Endothelial cell (in vitro differentiated cells): ENCODE measurements at regions not wholly inside any gene's neighbourhood (a gene's known extent, or its start where the extent isn't known, plus 50 kb on each side); places are given as distances from the start of the nearest gene placed in this dataset.
A peak's percentile ranks its signal among the peaks of the same experiment; 100 is the strongest.

Experiments
- DNase-seq: peaks from one replicate; pipeline ENCODE4 v3.0.0; 2021; ENCODE audit warnings: low spot score
- H3K27ac Mint-ChIP-seq: one replicate; pipeline ENCODE4 v1.8.0; 2021; ENCODE audit warnings: mixed read lengths, inconsistent platforms; ENCODE audit not compliant: unreplicated experiment
- H3K27me3 Mint-ChIP-seq: one replicate; pipeline ENCODE4 v1.8.0; 2021; ENCODE audit warnings: mild to moderate bottlenecking, moderate library complexity, mixed read lengths, inconsistent platforms; ENCODE audit not compliant: unreplicated experiment
- H3K36me3 Mint-ChIP-seq: one replicate; pipeline ENCODE4 v1.8.0; 2021; ENCODE audit warnings: mild to moderate bottlenecking, low read depth, mixed read lengths, inconsistent platforms; ENCODE audit not compliant: unreplicated experiment
- H3K4me1 Mint-ChIP-seq: one replicate; pipeline ENCODE4 v1.8.0; 2021; ENCODE audit warnings: mild to moderate bottlenecking, mixed read lengths, inconsistent platforms; ENCODE audit not compliant: unreplicated experiment
- H3K4me3 Mint-ChIP-seq: one replicate; pipeline ENCODE4 v1.8.0; 2021; ENCODE audit warnings: mild to moderate bottlenecking, mixed read lengths, inconsistent platforms; ENCODE audit not compliant: unreplicated experiment
- H3K9me3 Mint-ChIP-seq: one replicate; pipeline ENCODE4 v1.8.0; 2021; ENCODE audit warnings: mixed read lengths, inconsistent platforms; ENCODE audit not compliant: unreplicated experiment
- TF ChIP-seq, protein P1 (sequence below): fragments of 200-600 bp; sonication (generic); IDR thresholded peaks from one replicate; pipeline ENCODE4 v1.5.0; 2021; ENCODE audit warnings: antibody characterized with exemption; ENCODE audit not compliant: unreplicated experiment

- no peak for DNase-seq
- Mint-ChIP-seq H3K36me3 (peaks cover 12% of the 10 kb centered on the region), H3K4me1 (peaks cover 90% of the 10 kb centered on the region), H3K4me3 (peak overlapping the region; percentile 59), H3K27ac (peak overlapping the region; percentile 32), H3K9me3 (no peaks in the 10 kb centered on the region), H3K27me3 (peaks cover 10% of the 10 kb centered on the region)
- TF ChIP-seq, protein P1, sequence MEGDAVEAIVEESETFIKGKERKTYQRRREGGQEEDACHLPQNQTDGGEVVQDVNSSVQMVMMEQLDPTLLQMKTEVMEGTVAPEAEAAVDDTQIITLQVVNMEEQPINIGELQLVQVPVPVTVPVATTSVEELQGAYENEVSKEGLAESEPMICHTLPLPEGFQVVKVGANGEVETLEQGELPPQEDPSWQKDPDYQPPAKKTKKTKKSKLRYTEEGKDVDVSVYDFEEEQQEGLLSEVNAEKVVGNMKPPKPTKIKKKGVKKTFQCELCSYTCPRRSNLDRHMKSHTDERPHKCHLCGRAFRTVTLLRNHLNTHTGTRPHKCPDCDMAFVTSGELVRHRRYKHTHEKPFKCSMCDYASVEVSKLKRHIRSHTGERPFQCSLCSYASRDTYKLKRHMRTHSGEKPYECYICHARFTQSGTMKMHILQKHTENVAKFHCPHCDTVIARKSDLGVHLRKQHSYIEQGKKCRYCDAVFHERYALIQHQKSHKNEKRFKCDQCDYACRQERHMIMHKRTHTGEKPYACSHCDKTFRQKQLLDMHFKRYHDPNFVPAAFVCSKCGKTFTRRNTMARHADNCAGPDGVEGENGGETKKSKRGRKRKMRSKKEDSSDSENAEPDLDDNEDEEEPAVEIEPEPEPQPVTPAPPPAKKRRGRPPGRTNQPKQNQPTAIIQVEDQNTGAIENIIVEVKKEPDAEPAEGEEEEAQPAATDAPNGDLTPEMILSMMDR, result no peak
Observed at GRCh38 chr13:99058527-99059495, 80.9 kb upstream of the DOCK9 start.

GRCh38 chr13:99059498-99060075 is 81.7 kb upstream of the DOCK9 start:
- H3K4me3 Mint-ChIP-seq, result peak overlapping the region; percentile 59
- H3K4me1 Mint-ChIP-seq, result peaks cover 88% of the 10 kb centered on the region
- TF ChIP-seq, protein P1, result no peak
- H3K9me3 Mint-ChIP-seq, result no peaks in the 10 kb centered on the region
- H3K27me3 Mint-ChIP-seq, result peaks cover 10% of the 10 kb centered on the region
- peaks cover 15% of the 10 kb centered on the region for H3K36me3 Mint-ChIP-seq
- no peak for DNase-seq
- H3K27ac Mint-ChIP-seq, result peak overlapping the region; percentile 11

DNA sequence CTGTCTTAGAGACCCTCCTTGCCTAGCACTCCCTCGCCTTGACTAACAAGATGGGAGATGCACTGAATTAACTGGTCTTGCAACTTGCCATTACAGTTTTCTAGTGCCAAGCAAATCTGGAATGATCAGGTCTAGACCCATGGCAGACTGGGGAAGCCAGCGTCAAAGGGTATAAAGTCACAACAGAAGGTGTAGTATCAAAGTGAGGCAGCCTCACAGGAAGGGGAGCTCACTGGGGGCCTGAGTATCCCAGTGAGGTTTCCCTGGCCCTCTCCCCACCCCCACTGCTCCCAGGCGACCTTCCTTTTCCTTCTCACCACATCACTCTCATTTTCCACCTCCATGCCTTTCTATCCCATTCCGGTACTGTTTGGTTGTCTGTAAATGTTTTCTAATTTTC is 83.5 kb upstream of the DOCK9 start:
- no peaks in the 10 kb centered on the region for H3K9me3 Mint-ChIP-seq
- peaks cover 22% of the 10 kb centered on the region for H3K36me3 Mint-ChIP-seq
- DNase-seq, result no peak
- H3K4me1 Mint-ChIP-seq, result peaks cover 93% of the 10 kb centered on the region
- H3K27ac Mint-ChIP-seq, result peak overlapping the region; percentile 98
- TF ChIP-seq, protein P1, result no peak
- H3K27me3 Mint-ChIP-seq, result peaks cover 14% of the 10 kb centered on the region
- H3K4me3 Mint-ChIP-seq, result peak overlapping the region; percentile 39

DNA sequence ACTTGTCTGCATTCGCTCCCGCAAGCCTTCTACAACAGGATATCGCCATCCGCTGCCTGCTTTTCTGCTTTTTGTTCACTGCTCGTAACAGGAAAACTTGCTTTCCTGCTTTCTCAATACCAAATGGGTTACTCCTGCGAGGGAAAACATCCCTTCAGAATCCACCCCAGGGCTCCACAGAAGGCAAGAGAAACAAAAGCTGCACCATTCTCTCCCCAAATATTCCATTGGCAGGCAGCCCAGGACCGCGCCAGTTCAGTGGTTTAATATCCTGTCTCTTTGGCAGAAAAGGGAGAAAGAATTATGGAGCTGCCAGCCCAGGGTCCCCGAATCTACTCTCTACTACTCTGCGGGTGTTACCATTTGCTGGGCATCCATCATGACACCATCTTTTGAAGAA is 84.7 kb upstream of the DOCK9 start:
- Mint-ChIP-seq H3K36me3 (peaks cover 30% of the 10 kb centered on the region), H3K4me3 (peak overlapping the region; percentile 48), H3K27me3 (peaks cover 14% of the 10 kb centered on the region), H3K27ac (peak overlapping the region; percentile 98), H3K9me3 (no peaks in the 10 kb centered on the region), H3K4me1 (peaks cover 92% of the 10 kb centered on the region)
- peak; percentile 55 for DNase-seq
- TF ChIP-seq, protein P1, result no peak

DNA sequence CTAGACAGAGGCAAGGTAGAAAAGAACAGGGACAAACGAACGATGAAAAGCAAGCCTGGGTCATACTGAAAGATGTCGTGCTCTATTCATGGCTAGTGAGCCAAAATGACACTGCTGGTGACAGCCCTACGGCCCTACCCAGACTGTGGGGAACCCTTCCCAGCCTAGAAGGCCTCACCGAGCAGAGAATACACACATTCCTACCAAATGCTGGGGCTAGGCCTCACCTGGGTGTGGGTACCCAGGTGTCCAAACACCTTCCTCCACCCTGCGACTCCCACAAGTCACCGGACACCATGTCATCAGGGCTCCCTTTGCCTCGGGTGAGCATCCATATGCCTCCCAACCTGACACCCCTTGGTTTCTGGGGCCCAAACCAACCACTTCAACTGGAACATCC is 85.3 kb upstream of the DOCK9 start:
- Mint-ChIP-seq H3K27ac (peak overlapping the region; percentile 98), H3K4me1 (peaks cover 91% of the 10 kb centered on the region), H3K4me3 (peak overlapping the region; percentile 42), H3K36me3 (peaks cover 33% of the 10 kb centered on the region), H3K9me3 (no peaks in the 10 kb centered on the region), H3K27me3 (peaks cover 14% of the 10 kb centered on the region)
- TF ChIP-seq, protein P1, result no peak
- DNase-seq, result no peak
